Adrenal gland (tissue), 5 donors: ENCODE measurements at regions not wholly inside any gene's neighbourhood (a gene's known extent, or its start where the extent isn't known, plus 50 kb on each side); places are given as distances from the start of the nearest gene placed in this dataset.

Source experiments
- POLR2A ChIP-seq, 2 donors: fragments of 450-650 bp; IDR thresholded peaks; one replicate each; pipeline ENCODE4 v1.6.1; 2017; ENCODE audit warnings: antibody characterized with exemption in 2 of 2, mild to moderate bottlenecking in 2 of 2, moderate library complexity in 1 of 2
- TF ChIP-seq, protein P1 (sequence below), 6 experiments: fragments of 450-650 bp in 4 of 6; fragments of 200-600 bp in 2 of 6; sonication (generic) in 1 of 6; IDR thresholded peaks; 1 replicate in 5 of 6; 2 replicates in 1 of 6; pipeline versions ENCODE4 v1.5.1 to v1.8.0; 2016 to 2021; ENCODE audit warnings: antibody characterized with exemption in 6 of 6, mild to moderate bottlenecking in 2 of 6, moderate library complexity in 1 of 6
- donor health status: DM: no; HTN: no; CAD: no.

DNA sequence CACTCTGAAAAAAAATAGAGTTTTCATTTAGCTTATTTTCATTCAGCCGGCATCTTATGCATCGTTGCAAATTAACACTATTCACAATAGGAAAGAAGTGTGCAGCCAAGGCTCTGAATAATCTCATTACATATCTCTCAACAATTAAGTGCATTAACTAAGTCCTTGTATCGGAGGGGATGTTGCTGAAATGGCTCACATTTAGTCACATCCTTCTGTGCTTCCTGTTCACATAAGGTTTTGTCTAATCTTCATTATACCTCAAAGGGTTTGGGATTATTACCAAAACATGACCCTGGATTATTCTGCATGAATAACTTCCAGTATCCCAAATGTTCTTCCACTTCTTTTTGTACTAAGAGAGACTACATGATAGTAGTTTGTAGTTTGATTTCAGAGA lies 278.0 kb upstream of the GRIA1 start:
- TF ChIP-seq, protein P1, sequence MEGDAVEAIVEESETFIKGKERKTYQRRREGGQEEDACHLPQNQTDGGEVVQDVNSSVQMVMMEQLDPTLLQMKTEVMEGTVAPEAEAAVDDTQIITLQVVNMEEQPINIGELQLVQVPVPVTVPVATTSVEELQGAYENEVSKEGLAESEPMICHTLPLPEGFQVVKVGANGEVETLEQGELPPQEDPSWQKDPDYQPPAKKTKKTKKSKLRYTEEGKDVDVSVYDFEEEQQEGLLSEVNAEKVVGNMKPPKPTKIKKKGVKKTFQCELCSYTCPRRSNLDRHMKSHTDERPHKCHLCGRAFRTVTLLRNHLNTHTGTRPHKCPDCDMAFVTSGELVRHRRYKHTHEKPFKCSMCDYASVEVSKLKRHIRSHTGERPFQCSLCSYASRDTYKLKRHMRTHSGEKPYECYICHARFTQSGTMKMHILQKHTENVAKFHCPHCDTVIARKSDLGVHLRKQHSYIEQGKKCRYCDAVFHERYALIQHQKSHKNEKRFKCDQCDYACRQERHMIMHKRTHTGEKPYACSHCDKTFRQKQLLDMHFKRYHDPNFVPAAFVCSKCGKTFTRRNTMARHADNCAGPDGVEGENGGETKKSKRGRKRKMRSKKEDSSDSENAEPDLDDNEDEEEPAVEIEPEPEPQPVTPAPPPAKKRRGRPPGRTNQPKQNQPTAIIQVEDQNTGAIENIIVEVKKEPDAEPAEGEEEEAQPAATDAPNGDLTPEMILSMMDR (IDR thresholded peaks at IDR 0.05): no peak
- TF ChIP-seq POLR2A (IDR thresholded peaks at IDR 0.05): no peak
